ENCODE measurements at regions not wholly inside any gene's neighbourhood (a gene's known extent, or its start where the extent isn't known, plus 50 kb on each side); places are given as distances from the start of the nearest gene placed in this dataset.

DNA sequence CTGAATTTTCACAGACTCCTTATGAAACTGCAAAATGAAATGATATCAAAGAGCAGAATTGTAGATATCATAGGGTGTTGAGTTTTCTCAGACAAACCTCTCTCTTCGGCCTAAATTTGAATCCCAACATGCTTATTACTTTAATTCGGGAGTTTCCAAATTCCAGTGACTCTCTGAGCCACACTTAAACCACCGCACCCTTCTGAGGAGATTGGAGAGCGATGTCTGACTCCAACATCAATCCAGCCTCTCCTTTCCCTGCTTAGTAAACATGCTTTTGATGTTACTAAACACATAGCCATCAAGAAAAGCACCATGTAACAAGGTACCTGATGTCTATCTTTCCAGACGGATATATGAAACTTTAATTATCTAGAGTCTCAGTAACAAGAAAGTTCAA, 103.1 kb upstream of the ARHGAP28 start (continued):
- TF ChIP-seq ZNF274 (IDR thresholded peaks at IDR 0.05; ENCODE audit: borderline replicate concordance, extremely low read depth, low read length) (no peak), SAP30 (IDR thresholded peaks at IDR 0.05; ENCODE audit: insufficient read depth, insufficient replicate concordance, low read length) (no peak), JUN (IDR thresholded peaks at IDR 0.05; ENCODE audit: low read depth, low read length) (no peak), POLR2A (IDR thresholded peaks at IDR 0.05; ENCODE audit: control extremely low read depth in 1 of 2, low read depth in 2 of 2, low read length in 2 of 2) (no peak), SRF (IDR thresholded peaks at IDR 0.05; ENCODE audit: low read depth, low read length) (no peak), TBP (IDR thresholded peaks at IDR 0.05; ENCODE audit: low read depth, low read length) (no peak), SP4 (IDR thresholded peaks at IDR 0.05; ENCODE audit: low read length) (no peak), KDM4A (IDR thresholded peaks at IDR 0.05; ENCODE audit: low read depth, low read length, severe bottlenecking) (no peak)
